NCI-H2029 treated with DMSO at 0.1 percent for 48 hours (cell line): ENCODE measurements at regions not wholly inside any gene's neighbourhood (a gene's known extent, or its start where the extent isn't known, plus 50 kb on each side); places are given as distances from the start of the nearest gene placed in this dataset.

ENCODE experiments used
- DNase-seq: peaks from one replicate; lab custom pipeline; 2025; lab: John Stamatoyannopoulos, UW

DNA sequence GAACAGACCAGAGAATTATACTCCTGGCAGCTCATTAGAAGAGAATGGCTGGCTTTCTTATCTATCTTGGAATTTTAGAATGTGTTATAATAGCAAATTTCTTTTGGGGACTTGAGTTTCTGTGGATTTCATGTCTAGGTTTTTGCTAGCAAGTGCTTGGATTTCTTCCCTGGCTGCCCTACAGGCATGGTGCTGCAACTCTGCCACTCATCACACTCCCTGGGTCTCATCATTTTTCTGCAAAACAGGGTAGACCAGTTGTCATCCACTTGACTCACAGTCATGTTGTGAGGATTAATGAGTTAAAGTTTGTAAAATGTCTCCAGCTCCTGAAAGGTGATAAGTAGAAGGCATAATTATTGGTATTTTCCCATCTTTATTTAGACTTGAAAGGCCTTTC lies 60.7 kb upstream of the LCORL start:
- DNase-seq, result no peak

GRCh38 chr4:18081708-18082107 lies 60.2 kb upstream of the LCORL start:
- DNase-seq, result no peak

DNA sequence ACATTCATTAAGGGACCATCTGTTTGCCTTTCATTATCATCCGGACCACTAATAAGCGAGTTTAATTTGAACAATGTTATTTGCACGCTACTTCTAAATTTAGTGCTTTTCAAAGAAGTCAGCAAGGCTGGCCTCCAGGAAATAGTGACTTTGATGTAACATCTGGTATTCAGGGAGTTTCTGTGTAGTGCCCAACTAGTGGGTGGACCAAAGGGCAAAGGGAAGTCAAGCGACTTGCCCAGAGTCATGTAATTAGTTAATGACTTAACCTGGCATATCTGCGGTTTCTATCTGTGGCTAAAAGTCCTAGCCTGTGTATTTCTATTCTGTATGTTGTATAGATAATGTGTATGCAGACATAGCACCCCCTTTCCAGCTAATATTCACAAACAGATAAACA lies 56.3 kb upstream of the LCORL start:
- no peak for DNase-seq

GRCh38 chr4:18075823-18076433 lies 54.4 kb upstream of the LCORL start:
- DNase-seq, result peak; percentile 35

- no peak for DNase-seq
Measured at GRCh38 chr4:18071894-18072293, 50.3 kb upstream of the LCORL start.
